ENCODE measurements at regions not wholly inside any gene's neighbourhood (a gene's known extent, or its start where the extent isn't known, plus 50 kb on each side); places are given as distances from the start of the nearest gene placed in this dataset.

- CTCF ChIA-PET (ENCODE audit: partially characterized antibody) = interaction anchor here (0.5 to 2.3 kb wide), 3 partner anchors 28 to 430 kb away, joined by 3 to 5 read pairs (median 4); partner anchors contain the start of gene RWDD2B
- H3K14ac ChIP-seq (ENCODE audit: insufficient read length) = no peak overlapping the region
- TF ChIP-seq YY1 (IDR thresholded peaks at IDR 0.05; ENCODE audit: low read depth, low read length) (no peak), JUND (IDR thresholded peaks at IDR 0.05; ENCODE audit: low read length) (no peak), CBX5 (IDR thresholded peaks at IDR 0.05; ENCODE audit: low read depth, low read length) (no peak), POLR2A (IDR thresholded peaks at IDR 0.05; ENCODE audit: control extremely low read depth in 1 of 2, low read depth in 2 of 2, low read length in 2 of 2) (no peak), ASH2L (IDR thresholded peaks at IDR 0.05; ENCODE audit: low read length) (no peak), EZH2 (IDR thresholded peaks at IDR 0.05; ENCODE audit: low read depth, low read length, severe bottlenecking) (no peak), TEAD4 (IDR thresholded peaks at IDR 0.05; ENCODE audit: low read depth, low read length) (no peak), MAFK (IDR thresholded peaks at IDR 0.05; ENCODE audit: low read depth, low read length) (no peak), BRCA1 (IDR thresholded peaks at IDR 0.05; ENCODE audit: low read depth, low read length) (no peak), SIX5 (IDR thresholded peaks at IDR 0.05; ENCODE audit: low read depth, low read length) (no peak), TBP (IDR thresholded peaks at IDR 0.05; ENCODE audit: low read depth, low read length) (no peak), SUZ12 (IDR thresholded peaks at IDR 0.05; ENCODE audit: low read length) (no peak)
Observed at GRCh38 chr21:29449306-29449950, 150.7 kb downstream of the BACH1 start.

More at GRCh38 chr21:29449306-29449950, 150.7 kb downstream of the BACH1 start:
- 86% methylated on average over 6 of the region's 6 CpGs; no CpG with 5 or more reads in 1 of the 2 experiments for WGBS, 2 experiments (ENCODE audit: extremely low coverage in 1 of 2, insufficient coverage in 1 of 2, insufficient read length in 1 of 2, insufficient replicate concordance in 2 of 2, low coverage in 1 of 2, low lambda C conversion rate in 2 of 2, missing lambda C conversion rate in 1 of 2)
- POLR2A ChIA-PET (ENCODE audit: partially characterized antibody) = no interaction called here
- no peaks in the 10 kb centered on the region for H3K23me2 ChIP-seq (ENCODE audit: low read depth, low read length)
- no peak overlapping the region for H2BK12ac ChIP-seq (ENCODE audit: low read depth, low read length)
- no peaks in the 10 kb centered on the region for H4K20me1 ChIP-seq (replicated peaks in 1 of 2; ENCODE audit: control insufficient read depth in 1 of 2, insufficient read depth in 2 of 2, low read length in 2 of 2)
- DNase-seq (ENCODE audit: low read depth in 1 of 2, low spot score in 2 of 2) = no peak
- no peak overlapping the region for H3K4ac ChIP-seq (replicated peaks; ENCODE audit: insufficient read length, low read depth, low read length)
- H2BK15ac ChIP-seq (ENCODE audit: low read length) = no peak overlapping the region
- H3K4me1 ChIP-seq (replicated peaks in 1 of 4; ENCODE audit: control insufficient read depth in 3 of 4, insufficient read depth in 4 of 4, low read length in 3 of 4) = no peaks in the 10 kb centered on the region
- H3K36me3 ChIP-seq (ENCODE audit: control insufficient read depth in 2 of 4, insufficient read depth in 4 of 4, low read length in 3 of 4) = no peaks in the 10 kb centered on the region
- no peaks in the 10 kb centered on the region; a peak in 2 of 4 replicates for H3K9me3 ChIP-seq (ENCODE audit: insufficient read depth in 2 of 2, low read depth in 1 of 2, low read length in 1 of 2)
- no peak overlapping the region for H4K5ac ChIP-seq (ENCODE audit: insufficient read length, low read depth, low read length)
- H4K8ac ChIP-seq (ENCODE audit: extremely low read depth, insufficient read depth, low read length) = no peak overlapping the region
- H3K4me3 ChIP-seq (ENCODE audit: extremely low read depth in 1 of 4, insufficient read depth in 2 of 4, low read depth in 3 of 4, low read length in 4 of 4) = no peak overlapping the region
- FAIRE-seq = no peak
- no peak overlapping the region for H2AFZ ChIP-seq (ENCODE audit: low read length)
- no peak overlapping the region for H2BK5ac ChIP-seq (ENCODE audit: low read depth, low read length)
- H3K4me2 ChIP-seq (ENCODE audit: insufficient read depth in 1 of 2, low read depth in 2 of 2, low read length in 2 of 2) = no peak overlapping the region
- H3K27ac ChIP-seq (ENCODE audit: low read depth, low read length) = no peak overlapping the region
- no peak overlapping the region for H3K56ac ChIP-seq (replicated peaks; ENCODE audit: insufficient read length, low read depth, low read length)
- no peak overlapping the region for H3K23ac ChIP-seq (ENCODE audit: insufficient read length)
- no peak overlapping the region for H2AK5ac ChIP-seq (ENCODE audit: low read depth, low read length)
- no peaks in the 10 kb centered on the region for H3K79me1 ChIP-seq (ENCODE audit: low read depth, low read length)
- no peak overlapping the region for H2BK20ac ChIP-seq (ENCODE audit: low read length)
- H3K79me2 ChIP-seq (ENCODE audit: control insufficient read depth in 1 of 2, insufficient read depth in 2 of 2, low read length in 2 of 2) = no peaks in the 10 kb centered on the region
- H3K9ac ChIP-seq (replicated peaks in 1 of 4; ENCODE audit: extremely low read depth in 1 of 4, low read depth in 3 of 4, low read length in 3 of 4) = no peak overlapping the region
- H2BK120ac ChIP-seq (replicated peaks; ENCODE audit: low read depth, low read length) = no peak overlapping the region
- H3K18ac ChIP-seq (ENCODE audit: extremely low read depth, low read length) = no peak overlapping the region
- no peak overlapping the region for H4K91ac ChIP-seq (replicated peaks; ENCODE audit: insufficient read length, low read length)
- no peaks in the 10 kb centered on the region for H3K27me3 ChIP-seq (replicated peaks in 1 of 4; ENCODE audit: control insufficient read depth in 3 of 4, extremely low read depth in 1 of 4, insufficient read depth in 3 of 4, low read length in 3 of 4)

Measured in H1 (cell line).